ENCODE measurements at regions not wholly inside any gene's neighbourhood (a gene's known extent, or its start where the extent isn't known, plus 50 kb on each side); places are given as distances from the start of the nearest gene placed in this dataset.

DNA sequence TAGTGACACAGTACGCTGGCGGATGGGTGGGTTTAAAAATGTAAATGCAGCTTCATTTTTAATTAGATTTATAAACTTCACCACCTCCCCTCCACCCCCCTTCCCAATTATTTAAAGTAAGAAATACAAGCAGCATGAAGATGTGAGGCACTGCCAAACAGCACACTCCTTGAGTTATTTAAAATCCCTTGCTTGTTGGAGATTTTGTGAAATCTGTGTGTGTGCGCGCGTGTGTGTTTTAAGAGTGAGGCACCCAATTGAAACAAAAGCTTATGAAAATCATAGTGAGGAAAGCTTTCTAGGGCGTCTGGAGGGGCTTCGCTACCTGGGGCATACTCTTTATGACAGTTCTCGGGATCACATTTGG, 219.6 kb upstream of the IRX3 start:
- H3K27ac Mint-ChIP-seq = 0 out of 2 replicates have a peak overlapping the region, but pooled peaks have one; percentile 32
- ATAC-seq (no peak), DNase-seq (ENCODE audit: low spot score) (no peak)
- H3K9me3 Mint-ChIP-seq = no peaks in the 10 kb centered on the region; the same call in 1 of the 3 replicates
- Histone ChIP-seq H3K79me2 (replicated peaks; ENCODE audit: insufficient read depth) (no peaks in the 10 kb centered on the region), H3K4me2 (0 out of 2 replicates have a peak overlapping the region, but pooled peaks have one; percentile 21), H3K36me3 (ENCODE audit: insufficient read depth) (no peaks in the 10 kb centered on the region), H3K4me1 (ENCODE audit: insufficient read depth) (peaks cover 32% of the 10 kb centered on the region), H3K9me2 (ENCODE audit: insufficient read depth) (no peaks in the 10 kb centered on the region), H3F3A (replicated peaks; ENCODE audit: low read depth) (no peaks in the 10 kb centered on the region), H3K4me3 (no peak overlapping the region), H3K27ac (ENCODE audit: low read depth) (no peak overlapping the region), H4K20me1 (replicated peaks; ENCODE audit: insufficient read depth) (no peaks in the 10 kb centered on the region), H2AFZ (0 out of 2 replicates have a peak overlapping the region, but pooled peaks have one; percentile 44), H3K27me3 (ENCODE audit: insufficient read depth) (no peaks in the 10 kb centered on the region)
- H3K4me1 Mint-ChIP-seq = peaks cover 59% of the 10 kb centered on the region
- H3K4me3 Mint-ChIP-seq = no peak overlapping the region
- peaks cover 8% of the 10 kb centered on the region for H3K27me3 Mint-ChIP-seq (ENCODE audit: insufficient read depth, low read depth, poor library complexity)
- TF ChIP-seq POLR2AphosphoS5 (IDR thresholded peaks at IDR 0.05; ENCODE audit: low read depth) = no peak
- TF ChIP-seq, protein P1, sequence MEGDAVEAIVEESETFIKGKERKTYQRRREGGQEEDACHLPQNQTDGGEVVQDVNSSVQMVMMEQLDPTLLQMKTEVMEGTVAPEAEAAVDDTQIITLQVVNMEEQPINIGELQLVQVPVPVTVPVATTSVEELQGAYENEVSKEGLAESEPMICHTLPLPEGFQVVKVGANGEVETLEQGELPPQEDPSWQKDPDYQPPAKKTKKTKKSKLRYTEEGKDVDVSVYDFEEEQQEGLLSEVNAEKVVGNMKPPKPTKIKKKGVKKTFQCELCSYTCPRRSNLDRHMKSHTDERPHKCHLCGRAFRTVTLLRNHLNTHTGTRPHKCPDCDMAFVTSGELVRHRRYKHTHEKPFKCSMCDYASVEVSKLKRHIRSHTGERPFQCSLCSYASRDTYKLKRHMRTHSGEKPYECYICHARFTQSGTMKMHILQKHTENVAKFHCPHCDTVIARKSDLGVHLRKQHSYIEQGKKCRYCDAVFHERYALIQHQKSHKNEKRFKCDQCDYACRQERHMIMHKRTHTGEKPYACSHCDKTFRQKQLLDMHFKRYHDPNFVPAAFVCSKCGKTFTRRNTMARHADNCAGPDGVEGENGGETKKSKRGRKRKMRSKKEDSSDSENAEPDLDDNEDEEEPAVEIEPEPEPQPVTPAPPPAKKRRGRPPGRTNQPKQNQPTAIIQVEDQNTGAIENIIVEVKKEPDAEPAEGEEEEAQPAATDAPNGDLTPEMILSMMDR (conservative IDR thresholded peaks at IDR 0.05; ENCODE audit: low read depth in 2 of 2) = no peak
- TF ChIP-seq NANOG (IDR thresholded peaks at IDR 0.05; ENCODE audit: borderline replicate concordance) = no peak
- TF ChIP-seq ZNF462 (CRISPR knock-in tag; IDR thresholded peaks at IDR 0.05) = no peak
- no peaks in the 10 kb centered on the region for H3K36me3 Mint-ChIP-seq (ENCODE audit: low read depth)
